A673 (cell line): ENCODE measurements at regions not wholly inside any gene's neighbourhood (a gene's known extent, or its start where the extent isn't known, plus 50 kb on each side); places are given as distances from the start of the nearest gene placed in this dataset.
"Not testable (repeated sequence)": the region's sequence is repeated elsewhere in the genome, so short reads cannot be mapped to it uniquely, and the experiment has no call there.

Source experiments
- BruUV-seq: library from RNA; stranded (reverse); fragments of 400-500 nt; replicated peaks from 2 replicates; lab custom pipeline; 2021; lab: Mats Ljungman, UMichigan
- CTCF ChIA-PET: fragments of 300-600 bp; sonication (Branson Sonifier 250); formaldehyde crosslinking; loops from one replicate; lab custom pipeline; 2022; ENCODE audit warnings: antibody characterized with exemption; lab: Charles Lee
- POLR2A ChIA-PET: fragments of 300-600 bp; sonication (Branson Sonifier 250); formaldehyde crosslinking; loops from one replicate; lab custom pipeline; 2022; ENCODE audit warnings: antibody characterized with exemption; ENCODE audit not compliant: low non-redundant PET; lab: Charles Lee
- DNase-seq: peaks from one replicate; pipeline ENCODE4 v3.0.0-alpha.2; 2015; ENCODE audit warnings: low spot score
- H3K27ac ChIP-seq: fragments of 200-600 bp; sonication (generic); 2 replicates; pipeline ENCODE4 v1.5.1; 2016; ENCODE audit warnings: mixed run types, low read depth, mild to moderate bottlenecking, mixed read lengths, antibody characterized with exemption, low read length; ENCODE audit not compliant: poor library complexity, severe bottlenecking
- H3K27me3 ChIP-seq: fragments of 200-600 bp; sonication (generic); replicated peaks from 2 replicates; pipeline ENCODE4 v1.6.1; 2017; ENCODE audit warnings: mixed run types, low read depth, mild to moderate bottlenecking, mixed read lengths, antibody characterized with exemption, low read length; ENCODE audit not compliant: insufficient read depth, poor library complexity
- H3K36me3 ChIP-seq: fragments of 200-600 bp; sonication (generic); 2 replicates; pipeline ENCODE4 v1.6.1; 2016; ENCODE audit warnings: mixed run types, mild to moderate bottlenecking, mixed read lengths, antibody characterized with exemption, low read length; ENCODE audit not compliant: insufficient read depth, poor library complexity, severe bottlenecking
- H3K4me1 ChIP-seq: fragments of 200-600 bp; sonication (generic); 2 replicates; pipeline ENCODE4 v1.6.1; 2017; ENCODE audit warnings: mixed run types, mild to moderate bottlenecking, mixed read lengths, antibody characterized with exemption, low read length; ENCODE audit not compliant: insufficient read depth, poor library complexity, severe bottlenecking
- H3K4me3 ChIP-seq: fragments of 200-600 bp; sonication (generic); 2 replicates; pipeline ENCODE4 v1.5.1; 2016; ENCODE audit warnings: low read depth, mixed run types, mild to moderate bottlenecking, mixed read lengths, low read length; ENCODE audit not compliant: poor library complexity, severe bottlenecking
- H3K9me3 ChIP-seq: fragments of 200-600 bp; sonication (generic); 2 replicates; pipeline ENCODE4 v1.6.1; 2016; ENCODE audit warnings: mixed run types, low read depth, mild to moderate bottlenecking, mixed read lengths, antibody characterized with exemption, low read length; ENCODE audit not compliant: poor library complexity, severe bottlenecking
- CTCF ChIP-seq: fragments of 300-800, 200-600 bp; sonication (generic); conservative IDR thresholded peaks from 2 replicates; pipeline ENCODE4 v1.5.1; 2017; ENCODE audit warnings: low read depth, mild to moderate bottlenecking, antibody characterized with exemption, low read length, moderate library complexity, mixed read lengths
- EZH2 ChIP-seq: fragments of 200-600 bp; sonication (generic); IDR thresholded peaks from 2 replicates; pipeline ENCODE4 v1.6.1; 2017; ENCODE audit warnings: borderline replicate concordance, low read depth, mild to moderate bottlenecking, mixed read lengths, antibody characterized with exemption, low read length; ENCODE audit not compliant: poor library complexity, severe bottlenecking
- intact Hi-C: fragments of 100-400 bp; cut with micrococcal nuclease; formaldehyde crosslinking; loops from one replicate; pipeline ENCODE4 v1.10.0; 2022; ENCODE audit not compliant: unreplicated experiment

DNA sequence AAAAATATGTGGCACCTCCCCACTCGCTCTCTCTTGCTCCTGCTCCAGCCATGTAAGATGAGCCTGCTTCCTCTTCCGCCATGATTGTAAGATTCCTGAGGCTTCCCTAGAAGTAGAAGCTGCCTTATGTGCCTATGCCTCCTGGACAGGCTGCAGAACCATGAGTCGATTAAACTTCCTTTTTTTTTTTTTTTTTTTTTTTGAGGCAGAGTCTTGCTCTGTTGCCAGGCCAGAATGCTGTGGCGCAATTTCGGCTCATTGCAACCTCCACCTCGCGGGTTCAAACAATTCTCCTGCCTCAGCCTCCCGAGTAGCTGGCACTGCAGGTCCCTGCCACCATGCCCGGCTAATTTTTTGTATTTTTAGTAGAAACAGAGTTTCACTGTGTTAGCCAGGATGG, 112.5 kb downstream of the FAM217A start:
- H3K27ac ChIP-seq: no peak overlapping the region
- no peak overlapping the region for H3K4me3 ChIP-seq
- TF ChIP-seq EZH2: no peak
- TF ChIP-seq CTCF: no peak
- POLR2A ChIA-PET: no interaction called here
- H3K36me3 ChIP-seq: no peaks in the 10 kb centered on the region
- no TSS peak for BruUV-seq
- no peak for DNase-seq
- H3K27me3 ChIP-seq: no peaks in the 10 kb centered on the region
- H3K4me1 ChIP-seq: peaks cover 36% of the 10 kb centered on the region
- CTCF ChIA-PET: no interaction called here
- intact Hi-C loops: no loop called here
- H3K9me3 ChIP-seq: no peaks in the 10 kb centered on the region

GRCh38 chr6:3970097-3970496, 108.8 kb downstream of the FAM217A start:
- CTCF ChIA-PET: no interaction called here
- intact Hi-C loops: no loop called here
- POLR2A ChIA-PET: no interaction called here

DNA sequence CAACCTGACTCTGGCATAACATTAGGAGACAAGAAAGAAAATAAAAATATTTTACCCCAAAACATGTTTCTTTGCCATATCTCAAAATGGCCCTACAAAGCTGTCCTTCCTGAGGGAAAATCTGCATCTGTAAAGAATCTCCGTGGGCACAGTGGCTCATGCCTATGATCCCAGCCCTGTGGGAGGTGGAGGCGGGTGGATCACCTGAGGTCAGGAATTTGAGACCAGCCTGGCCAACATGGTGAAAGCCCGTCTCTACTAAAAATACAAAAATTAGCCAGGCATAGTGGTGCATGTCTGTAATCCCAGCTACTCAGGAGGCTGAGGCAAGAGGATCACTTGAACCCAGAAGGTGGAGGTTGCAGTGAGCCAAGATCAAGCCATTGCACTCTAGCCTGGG, 105.8 kb downstream of the FAM217A start:
- H3K36me3 ChIP-seq, H3K4me1 ChIP-seq, H3K4me3 ChIP-seq, BruUV-seq, H3K27ac ChIP-seq, intact Hi-C loops, DNase-seq, CTCF ChIA-PET, H3K9me3 ChIP-seq, H3K27me3 ChIP-seq: not testable (repeated sequence)
- POLR2A ChIA-PET: interaction anchor here (0.6 kb wide), 1 partner anchor 128 kb away, joined by 3 read pairs; no protein-coding TSS in a partner anchor

More at GRCh38 chr6:3970097-3970496, 108.8 kb downstream of the FAM217A start:
- H3K36me3 ChIP-seq: no peaks in the 10 kb centered on the region
- no peak for TF ChIP-seq EZH2
- TF ChIP-seq CTCF: no peak
- H3K27ac ChIP-seq: no peak overlapping the region
- BruUV-seq: no TSS peak
- no peaks in the 10 kb centered on the region for H3K9me3 ChIP-seq
- DNase-seq: no peak
- H3K27me3 ChIP-seq: no peaks in the 10 kb centered on the region
- H3K4me3 ChIP-seq: no peak overlapping the region
- peaks cover 9% of the 10 kb centered on the region for H3K4me1 ChIP-seq
